GM19467 (cell line): ENCODE measurements at regions not wholly inside any gene's neighbourhood (a gene's known extent, or its start where the extent isn't known, plus 50 kb on each side); places are given as distances from the start of the nearest gene placed in this dataset.
"Not testable (repeated sequence)": the region's sequence is repeated elsewhere in the genome, so short reads cannot be mapped to it uniquely, and the experiment has no call there.

Source experiments
- ATAC-seq: cut with Tn5 transposase; IDR thresholded peaks from one replicate; pipeline ENCODE4 v1.9.1; 2021; ENCODE audit warnings: mild to moderate bottlenecking, moderate library complexity; ENCODE audit not compliant: unreplicated experiment

DNA sequence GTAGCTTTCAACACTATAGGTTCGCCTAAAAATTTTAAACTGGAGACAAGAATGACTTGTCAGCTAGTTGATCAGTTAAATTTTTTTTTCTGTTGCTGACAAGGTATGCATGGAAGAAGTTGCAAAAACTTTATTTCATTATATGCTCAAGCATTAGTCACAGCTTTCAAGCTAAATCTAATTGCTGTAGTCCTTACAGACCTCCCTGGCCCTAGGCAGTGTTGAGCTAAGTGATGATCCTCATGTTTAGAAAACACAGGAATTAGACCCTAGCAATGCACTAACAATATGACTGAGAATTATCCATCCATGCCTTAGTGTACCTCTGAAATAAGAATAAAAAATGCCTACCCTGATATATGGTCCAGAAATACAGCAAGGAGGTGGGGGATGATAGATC lies 253.4 kb downstream of the SP3 start:
- no peak for ATAC-seq

DNA sequence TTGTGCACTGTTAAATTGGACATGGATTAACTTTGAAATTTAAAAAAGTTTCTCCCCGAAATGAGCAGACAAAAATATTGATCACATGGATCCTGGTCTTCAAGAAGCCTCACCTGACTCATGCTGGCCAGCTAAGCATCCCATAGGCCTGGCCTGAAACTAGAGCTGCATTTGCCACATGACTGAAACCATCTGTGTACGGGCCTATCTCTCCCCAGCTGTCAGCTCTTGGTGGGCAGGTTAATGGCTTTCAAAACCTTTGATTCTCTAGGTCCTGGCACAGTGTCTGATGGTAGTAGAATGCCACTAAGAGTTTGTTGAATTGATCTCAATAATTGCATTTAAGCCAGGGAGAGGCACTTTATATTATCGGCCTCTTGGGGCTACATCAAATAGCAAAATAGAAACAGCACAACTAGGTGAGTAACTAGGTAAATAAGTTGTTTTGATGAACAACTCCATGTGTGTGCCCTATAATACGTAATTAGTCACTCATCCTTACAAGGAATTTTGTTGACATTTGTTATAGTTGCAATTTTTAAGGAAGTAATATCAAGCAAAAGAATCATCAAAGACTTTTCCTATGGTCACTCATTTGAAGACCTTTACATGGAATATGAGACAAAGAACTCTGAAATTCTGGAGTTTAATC lies 251.1 kb downstream of the SP3 start:
- ATAC-seq: no peak

DNA sequence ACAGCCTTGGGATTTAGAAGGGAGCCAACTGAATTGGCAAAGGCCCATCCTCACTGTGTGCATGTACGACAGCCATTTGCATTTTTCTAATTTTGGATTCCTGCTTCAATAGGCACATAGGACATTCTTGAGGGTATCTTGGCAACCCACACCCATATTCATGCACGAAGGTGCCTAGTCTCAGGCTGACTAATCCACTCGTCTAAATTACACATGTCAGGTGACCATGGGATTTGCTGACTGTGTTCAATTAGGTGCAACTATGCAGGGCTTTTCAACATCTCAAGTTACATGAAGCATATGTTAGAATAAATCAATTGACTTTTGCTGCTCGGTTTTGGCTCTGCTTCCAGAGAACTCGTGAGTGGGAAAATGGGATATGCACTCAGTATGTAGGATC lies 249.7 kb downstream of the SP3 start:
- ATAC-seq: no peak

DNA sequence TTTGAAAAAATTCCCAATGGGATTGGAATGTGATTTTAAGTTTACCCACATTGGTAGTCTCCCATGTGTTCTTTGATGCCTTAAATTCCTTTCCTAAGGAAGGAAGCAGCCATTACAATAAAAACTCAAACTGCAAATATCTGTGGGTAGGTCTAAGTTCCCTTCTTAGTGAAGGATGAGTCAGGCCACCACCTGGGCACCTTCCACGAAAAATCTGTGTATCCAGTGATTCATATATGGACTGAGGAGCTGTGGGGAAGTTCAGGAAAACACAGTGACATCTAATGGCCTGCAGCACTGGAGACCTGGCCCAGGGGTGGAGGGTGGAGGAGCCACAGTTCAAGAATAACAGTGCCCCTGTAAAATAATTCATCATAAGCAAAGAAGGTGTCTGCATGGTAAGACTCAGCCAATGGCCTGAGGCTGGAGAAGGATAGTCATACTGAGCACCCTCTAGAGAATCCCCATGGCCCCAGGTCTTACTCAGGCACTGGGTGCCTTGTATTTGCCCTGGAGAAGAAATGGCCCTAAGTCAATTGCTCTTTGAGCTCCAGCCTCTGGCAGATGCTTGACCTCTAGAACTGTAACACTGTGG lies 248.6 kb downstream of the SP3 start:
- no peak for ATAC-seq

DNA sequence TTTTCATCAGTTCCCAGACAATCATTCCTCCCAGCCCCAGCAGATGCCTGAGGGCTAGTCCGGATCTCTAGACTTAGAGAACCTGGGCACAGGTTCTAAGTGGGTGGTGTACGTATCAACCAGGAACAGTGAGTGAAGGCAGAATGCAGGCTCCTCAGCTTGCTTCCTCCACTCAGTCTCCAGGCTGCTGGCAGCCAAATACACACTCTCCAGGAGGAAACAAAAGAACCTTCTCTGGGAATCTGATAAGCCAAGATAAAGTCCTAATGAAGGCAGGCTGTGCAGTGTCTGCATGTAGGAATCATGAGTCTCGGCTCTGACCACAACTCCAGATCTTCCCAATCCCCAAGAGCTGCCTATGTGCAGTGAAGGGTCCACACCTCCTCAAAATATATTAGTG lies 245.7 kb downstream of the SP3 start:
- no peak for ATAC-seq

DNA sequence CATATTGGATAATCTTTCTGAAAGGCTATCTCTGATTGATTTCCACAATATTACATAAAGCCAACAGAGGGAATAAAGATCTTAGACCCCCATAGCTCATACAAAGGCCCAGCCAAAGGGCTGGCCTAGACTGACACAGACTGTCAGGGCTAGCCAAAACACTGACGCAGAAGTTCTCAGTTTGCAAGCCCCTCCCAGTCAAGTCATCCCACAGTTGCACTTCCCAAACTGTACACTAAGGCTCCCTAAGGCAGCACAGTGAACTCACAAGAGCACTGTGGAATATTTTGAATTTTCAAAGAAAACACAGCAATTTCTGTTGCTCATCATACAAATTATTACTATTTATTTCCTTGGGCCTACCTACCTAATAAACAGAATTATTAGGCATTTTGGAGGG lies 244.9 kb downstream of the SP3 start:
- no peak for ATAC-seq

DNA sequence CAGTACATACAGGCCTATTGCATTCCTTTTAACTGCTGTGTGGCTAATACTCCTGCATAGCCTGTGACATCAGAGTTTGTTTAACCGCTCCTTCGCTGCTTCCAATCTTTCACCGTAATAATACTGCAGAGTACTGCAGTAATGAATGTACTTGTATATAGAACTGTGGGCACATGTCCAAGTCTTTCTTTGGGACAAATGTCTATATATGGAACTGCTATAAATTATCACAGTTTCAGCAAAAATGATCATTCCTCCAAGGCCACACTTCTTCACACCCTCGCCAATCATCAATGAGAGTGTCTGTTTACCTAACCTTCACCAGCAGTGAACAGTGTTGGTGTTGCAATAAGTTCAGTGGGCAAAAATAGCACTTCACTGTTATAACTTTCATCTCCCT lies 230.4 kb downstream of the SP3 start:
- ATAC-seq: no peak

DNA sequence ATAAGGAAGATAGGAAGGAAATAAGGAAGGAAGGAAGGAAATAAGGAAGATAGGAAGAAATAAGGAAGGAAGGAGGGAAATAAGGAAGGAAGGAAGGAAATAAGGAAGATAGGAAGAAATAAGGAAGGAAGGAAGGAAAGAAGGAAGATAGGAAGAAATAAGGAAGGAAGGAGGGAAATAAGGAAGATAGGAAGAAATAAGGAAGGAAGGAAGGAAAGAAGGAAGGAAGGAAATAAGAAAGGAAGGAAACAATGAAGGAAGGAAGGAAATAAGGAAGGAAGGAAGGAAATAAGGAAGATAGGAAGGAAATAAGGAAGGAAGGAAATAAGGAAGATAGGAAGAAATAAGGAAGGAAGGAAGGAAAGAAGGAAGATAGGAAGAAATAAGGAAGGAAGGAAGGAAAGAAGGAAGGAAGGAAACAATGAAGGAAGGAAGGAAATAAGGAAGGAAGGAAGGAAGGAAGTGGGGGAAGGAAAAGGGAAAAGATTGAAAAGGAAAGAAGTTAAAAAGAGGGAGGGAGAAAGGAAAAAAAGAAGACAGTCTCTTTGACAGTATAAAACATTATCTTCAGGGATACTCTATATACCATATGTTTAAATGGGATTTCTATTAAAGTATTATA lies 227.1 kb downstream of the SP3 start:
- not testable (repeated sequence) for ATAC-seq

DNA sequence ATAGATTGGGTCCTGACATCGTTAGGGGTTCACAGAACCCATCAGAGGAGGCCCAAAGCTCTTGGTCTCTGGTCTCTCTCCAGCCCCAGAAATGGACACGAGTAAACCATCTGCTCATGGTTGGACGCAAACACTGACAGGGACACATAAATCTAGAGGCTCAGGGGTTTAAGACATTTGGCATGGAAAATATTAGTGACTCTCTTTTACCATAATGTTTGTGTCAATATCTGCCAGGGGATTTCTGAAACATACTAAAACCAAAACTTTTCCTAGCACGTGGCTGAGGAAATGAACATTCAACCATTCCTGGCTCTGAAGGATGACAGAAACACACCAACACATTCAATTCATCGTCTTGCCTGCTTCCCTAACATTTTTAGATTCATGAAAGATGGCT lies 226.2 kb downstream of the SP3 start:
- ATAC-seq: no peak

DNA sequence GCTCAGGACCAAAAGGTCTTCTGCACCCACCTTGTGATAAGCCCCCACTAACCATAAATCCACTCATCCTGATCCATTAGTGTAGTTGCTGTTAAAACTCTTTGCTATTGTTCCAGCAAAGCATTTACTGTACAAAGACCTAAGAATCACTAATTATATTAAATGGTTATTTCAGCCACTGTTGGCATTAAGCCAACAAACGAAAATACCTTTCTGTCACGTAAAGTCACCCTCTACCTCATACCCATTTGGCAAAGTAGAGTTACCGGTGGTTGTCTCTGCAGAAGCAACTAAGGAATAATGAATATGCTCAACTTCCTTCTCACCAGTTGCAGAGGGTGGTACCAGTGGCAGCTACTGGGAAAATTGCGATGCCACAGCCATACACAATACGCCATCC lies 224.5 kb downstream of the SP3 start:
- ATAC-seq: no peak

DNA sequence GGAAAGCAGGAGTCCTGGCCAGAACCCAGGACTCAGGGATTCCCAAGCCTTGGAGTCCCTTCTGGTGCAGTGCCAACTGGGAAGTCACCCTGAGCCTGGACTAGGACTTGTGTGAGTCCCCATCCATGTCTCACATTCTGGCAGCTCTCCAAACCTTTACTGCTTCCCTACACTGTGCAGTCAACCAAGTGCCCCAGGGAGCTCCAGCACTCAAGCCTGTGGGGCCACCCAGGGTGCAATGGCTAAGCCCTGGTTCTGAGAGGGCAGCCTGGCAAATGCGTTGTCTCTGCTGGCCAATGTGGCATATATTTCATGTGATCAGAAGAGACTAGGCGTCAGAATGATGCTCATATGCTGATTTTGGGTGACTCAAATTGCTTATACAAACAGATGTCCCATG lies 223.4 kb downstream of the SP3 start:
- no peak for ATAC-seq

DNA sequence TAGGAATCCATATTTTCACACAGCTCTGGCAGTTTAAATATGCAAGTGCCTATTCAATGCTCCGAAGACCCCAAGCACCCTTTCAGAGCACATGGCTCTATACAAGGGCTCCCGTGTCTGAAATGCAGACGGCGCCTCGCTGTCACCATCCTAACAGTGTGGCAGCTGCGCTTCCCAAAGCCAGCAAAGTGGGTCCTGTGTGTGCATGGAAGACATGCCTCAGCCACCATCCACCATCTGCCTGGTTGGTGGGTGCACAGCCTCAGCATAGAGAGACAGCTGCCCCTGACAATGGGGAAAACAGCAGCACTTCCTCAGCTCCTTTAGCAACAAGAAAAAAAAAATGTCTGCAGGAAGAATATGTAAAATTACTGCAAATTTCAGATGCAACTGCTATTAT lies 218.1 kb downstream of the SP3 start:
- ATAC-seq: no peak

DNA sequence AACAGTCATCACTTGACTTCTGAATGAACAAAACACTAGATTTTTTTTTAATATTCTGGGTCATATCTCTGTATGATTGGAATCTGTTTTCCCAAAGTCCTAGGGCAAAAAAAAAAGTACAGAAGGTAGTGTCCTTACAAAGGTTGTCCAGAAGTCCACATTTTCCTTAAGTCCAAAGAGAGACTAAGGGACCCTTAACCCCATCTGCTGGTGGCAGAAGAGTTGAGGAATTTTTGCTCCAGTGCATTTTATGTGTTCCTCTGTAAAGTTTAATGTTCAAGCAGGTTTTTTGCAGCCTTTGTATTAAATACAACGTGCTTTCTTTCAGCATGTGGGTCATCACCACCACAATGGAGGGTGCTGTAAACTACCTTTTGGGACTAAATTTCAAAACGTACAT lies 215.9 kb downstream of the SP3 start:
- no peak for ATAC-seq

DNA sequence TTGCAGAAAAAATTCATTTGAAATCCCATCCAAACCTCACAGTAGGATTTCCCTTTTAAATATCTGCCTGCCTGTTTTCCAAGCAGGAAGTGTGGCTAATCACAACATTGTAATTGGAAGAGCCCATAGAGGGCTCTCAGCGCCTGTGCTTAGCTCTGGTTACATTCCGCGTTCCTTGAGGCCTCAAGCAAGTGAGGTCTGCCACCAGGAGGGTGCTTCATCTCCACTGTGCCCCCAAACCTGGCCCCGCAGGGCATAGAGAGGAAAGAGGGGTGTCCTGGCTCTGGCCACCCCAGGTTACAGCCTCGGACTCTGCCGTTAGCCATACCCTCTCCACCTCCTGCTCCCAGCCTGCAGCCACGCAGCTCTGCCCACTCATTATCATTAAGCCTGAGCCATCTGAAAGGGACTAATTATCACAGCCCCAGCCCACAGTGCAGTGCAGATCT lies 214.8 kb downstream of the SP3 start:
- ATAC-seq: no peak

DNA sequence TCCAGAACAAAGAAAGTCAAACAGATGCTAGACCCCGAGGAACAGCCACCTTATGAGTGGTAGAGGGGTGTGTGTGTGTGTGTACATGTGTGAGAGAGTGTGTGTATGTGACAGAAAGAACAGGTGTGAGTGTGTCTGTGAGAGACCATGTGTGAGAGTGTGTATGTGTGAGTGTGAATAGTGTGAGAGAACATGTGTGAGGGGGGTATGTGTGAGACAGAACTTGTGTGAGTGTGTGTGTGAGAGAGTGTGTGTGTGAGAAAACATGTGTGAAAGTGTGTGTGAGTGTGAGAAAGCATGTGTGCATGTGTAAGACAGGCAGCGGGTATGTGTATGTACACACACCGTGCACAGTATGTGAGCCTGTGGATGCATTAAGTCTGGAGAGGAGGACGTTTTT lies 214.3 kb downstream of the SP3 start:
- no peak for ATAC-seq

DNA sequence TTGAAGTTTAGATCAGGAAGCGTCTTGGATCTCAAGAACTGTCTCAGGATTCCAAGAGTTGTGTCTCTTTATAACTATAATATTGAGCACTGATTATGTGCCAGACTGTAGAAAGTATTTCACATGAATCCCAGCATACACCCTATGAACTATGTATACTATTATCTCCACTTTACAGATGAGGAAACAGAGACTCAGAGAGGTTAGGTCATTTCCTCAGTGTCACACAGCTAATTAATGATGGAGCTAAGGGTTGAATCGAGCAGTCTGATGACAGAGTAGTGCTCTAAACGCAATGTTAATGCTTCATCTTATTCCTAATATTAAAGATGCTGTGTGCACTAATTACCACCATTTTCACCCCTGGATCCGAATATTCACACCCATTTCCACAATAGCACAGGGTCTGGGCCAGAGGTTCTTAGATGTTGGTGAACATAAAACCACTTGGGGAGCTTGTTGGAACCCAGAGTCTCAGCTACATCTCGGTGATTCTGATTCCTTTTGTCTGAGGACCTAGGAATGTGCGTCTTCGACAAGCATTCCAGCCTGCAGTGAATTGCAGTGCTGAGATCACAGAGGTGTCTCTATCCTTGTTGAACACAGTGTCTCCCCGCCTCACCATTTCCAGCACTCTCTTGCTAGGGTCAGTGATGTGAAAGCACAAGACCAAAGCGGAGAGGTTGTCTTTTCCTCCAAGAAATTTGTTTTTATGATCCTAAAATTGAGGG lies 213.8 kb downstream of the SP3 start:
- ATAC-seq: no peak

DNA sequence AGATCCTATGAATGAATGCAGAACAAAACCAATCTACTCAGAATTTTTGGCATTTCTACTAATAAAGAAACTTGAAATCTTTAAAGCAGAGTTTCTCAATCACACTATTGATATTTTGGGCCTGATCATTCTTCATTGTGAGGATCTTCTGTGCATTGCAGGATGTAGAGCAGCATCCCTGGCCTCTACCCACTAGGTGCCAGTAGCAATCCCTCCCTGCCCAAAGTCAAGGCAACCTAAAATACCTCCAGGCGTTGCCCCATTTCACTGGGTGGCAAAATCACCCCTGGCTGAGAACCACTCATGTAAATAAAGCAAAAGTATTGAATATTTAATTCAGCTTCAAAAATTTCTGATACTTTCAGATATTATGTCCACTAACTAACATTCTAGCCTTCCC lies 213.0 kb downstream of the SP3 start:
- ATAC-seq: no peak

DNA sequence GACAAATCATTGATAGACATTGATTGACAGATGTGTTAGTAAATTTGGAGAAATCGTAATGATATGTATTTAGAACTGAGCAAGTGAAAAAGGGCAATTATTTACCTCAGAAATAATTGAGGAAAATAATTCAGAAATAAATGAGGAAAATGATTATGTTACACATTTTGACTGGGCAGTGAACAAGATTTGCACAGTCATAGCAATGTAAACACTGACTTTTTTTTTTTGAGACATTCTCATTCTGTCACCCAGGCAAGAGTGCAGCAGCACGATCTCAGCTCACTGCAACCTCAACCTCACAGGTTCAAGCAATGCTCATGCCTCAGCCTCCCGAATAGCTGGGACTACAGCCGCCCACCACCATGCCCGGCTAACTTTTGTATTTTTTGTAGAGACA lies 211.7 kb downstream of the SP3 start:
- no peak for ATAC-seq

DNA sequence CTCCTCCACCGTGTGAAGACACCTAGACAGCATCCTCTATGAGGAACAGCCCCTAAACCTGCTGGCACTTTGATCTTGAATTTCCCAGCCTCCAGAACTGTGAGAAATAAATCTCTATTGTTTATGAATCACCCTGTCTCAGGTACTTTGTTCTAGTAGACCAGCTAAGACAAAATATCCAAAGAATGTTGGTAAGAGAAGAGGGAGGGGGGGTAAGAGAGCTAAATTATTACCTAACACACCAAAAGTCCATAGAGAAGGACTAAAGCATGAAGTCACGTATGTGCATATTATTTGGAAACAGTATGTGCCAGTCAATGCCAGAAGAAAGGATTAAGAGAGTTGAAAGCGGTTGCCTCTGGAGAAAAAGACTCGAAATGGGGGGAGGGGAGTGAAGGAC lies 211.0 kb downstream of the SP3 start:
- ATAC-seq: no peak

DNA sequence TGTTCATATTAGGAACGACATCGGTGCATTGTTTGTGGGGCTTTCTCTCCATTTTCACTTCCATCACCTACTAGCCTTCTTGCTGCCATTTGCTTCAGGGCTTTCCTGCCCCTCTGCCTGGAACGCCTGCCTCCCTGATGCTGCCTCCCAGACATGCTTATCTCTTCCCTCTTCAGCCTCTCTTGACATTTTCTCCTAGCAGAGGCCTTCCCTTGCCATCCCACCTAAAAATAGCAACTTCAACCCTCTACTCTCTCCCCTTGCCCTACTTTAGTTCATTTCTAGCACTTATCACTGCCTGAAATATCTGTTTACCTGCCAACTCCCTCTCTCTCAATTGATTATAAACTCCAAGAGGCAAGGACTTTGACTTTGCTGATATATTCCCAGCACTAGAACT lies 210.3 kb downstream of the SP3 start:
- ATAC-seq: no peak

DNA sequence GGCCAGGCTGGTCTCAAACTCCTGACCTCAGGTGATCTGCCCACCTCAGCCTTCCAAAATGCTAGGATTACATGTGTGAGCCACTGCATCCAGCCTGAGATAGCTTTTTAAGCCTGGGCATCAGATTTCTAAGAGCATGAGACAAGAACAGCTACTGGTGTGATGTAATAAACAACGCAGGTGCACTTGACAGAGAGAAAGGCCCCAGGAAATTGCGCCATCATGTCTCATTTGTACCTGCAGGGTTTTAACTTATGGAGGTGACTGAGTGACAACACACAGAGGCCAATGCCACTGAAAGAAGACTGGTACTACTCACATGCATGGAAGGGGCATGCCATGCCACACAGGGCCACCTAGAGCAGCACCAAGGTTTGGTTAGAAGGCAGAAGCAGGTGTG lies 209.4 kb downstream of the SP3 start:
- no peak for ATAC-seq

DNA sequence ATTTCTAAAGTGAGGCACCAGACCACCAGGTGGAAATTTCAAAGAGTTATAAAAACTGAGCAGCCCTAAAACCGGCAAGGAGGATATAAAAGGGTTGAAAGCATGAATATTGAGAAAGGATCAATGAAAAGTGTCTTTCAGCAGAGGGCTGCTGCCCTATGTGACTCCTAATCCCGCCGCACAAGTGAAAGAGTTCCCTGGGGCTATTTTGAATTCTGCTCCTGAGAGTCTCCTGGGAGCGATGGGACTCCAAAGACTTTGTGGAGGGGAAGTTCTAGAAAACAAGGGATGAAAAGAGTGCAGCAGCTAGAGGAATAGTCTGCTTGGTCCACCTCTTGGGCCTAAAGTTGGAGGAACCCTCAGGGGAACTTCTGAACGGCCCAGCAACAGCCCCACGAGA lies 205.2 kb downstream of the SP3 start:
- no peak for ATAC-seq
